ENCODE measurements at regions not wholly inside any gene's neighbourhood (a gene's known extent, or its start where the extent isn't known, plus 50 kb on each side); places are given as distances from the start of the nearest gene placed in this dataset.

DNA sequence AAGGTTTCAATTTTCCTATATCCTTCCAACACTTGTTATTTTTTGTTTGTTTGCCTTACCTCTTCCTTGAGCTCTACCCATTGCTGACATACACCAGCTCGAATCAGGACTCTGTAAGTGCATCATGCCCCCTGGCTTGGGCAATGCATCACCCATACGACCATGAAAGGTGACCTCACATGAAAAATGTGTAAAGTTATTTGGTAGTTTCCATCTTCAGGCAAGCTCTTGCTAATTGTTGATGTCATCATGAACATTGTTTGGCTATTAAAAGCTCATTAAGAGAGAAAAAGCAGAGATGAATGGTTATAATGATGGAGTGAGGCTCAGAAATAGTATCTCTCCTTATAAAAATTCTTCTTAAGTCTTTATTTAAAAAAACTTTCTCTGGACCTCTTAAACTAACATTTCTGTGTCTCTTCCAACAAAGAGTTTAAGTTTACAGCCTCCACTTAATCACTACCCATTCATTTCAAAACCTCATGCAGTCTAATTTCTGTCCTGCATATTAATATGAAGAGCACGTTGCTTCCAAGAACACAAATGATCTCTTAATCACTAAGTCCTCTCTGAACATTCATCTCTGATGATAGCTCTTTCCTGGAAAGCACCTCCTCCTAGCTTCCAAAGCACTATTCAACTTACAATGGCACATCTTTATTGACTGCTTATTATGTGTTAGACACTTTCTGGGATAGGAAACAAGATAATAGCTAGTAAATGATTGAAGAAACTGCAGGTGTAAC is 236.3 kb downstream of the NFKBIZ start:
- TF ChIP-seq CTCF (conservative IDR thresholded peaks at IDR 0.05; ENCODE audit: low read depth, low read length) (no peak), EZH2 (IDR thresholded peaks at IDR 0.05; ENCODE audit: borderline replicate concordance, low read depth, low read length, poor library complexity, severe bottlenecking) (no peak)

Data from A673 (cell line).